ENCODE measurements at regions not wholly inside any gene's neighbourhood (a gene's known extent, or its start where the extent isn't known, plus 50 kb on each side); places are given as distances from the start of the nearest gene placed in this dataset.

DNA sequence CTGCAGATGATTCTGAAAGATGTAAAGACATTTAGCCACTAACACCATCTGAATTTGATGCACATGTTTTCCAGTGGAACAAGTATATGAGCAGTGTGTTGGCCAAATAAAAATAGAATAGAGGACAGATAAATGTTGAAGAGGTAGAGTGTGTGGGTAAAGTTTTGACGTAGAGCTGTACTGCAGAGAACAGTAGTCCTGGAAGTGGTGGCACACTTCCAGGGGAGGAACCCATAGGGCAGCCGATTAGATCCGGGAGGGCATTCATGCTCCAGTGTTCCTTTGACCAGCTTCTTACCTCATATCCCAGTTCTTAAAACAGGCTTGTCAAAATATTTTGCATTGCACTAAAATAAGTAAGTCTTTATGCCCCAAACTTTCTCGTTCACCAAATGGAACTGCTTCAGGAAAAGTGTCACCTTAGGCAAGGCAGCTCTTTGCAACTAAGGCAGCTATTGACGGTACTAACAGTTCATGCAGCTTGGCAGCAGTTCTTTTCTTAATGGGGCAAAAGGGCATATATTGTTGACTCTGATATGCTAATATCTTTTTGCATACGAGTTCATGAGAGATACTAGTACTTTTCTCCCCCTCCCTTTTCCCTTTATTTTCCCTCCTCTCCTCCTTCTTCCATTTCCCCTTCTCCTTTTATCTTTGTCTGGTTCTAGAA lies 429.3 kb upstream of the AZI2 start (continued):
- TF ChIP-seq, protein P1, sequence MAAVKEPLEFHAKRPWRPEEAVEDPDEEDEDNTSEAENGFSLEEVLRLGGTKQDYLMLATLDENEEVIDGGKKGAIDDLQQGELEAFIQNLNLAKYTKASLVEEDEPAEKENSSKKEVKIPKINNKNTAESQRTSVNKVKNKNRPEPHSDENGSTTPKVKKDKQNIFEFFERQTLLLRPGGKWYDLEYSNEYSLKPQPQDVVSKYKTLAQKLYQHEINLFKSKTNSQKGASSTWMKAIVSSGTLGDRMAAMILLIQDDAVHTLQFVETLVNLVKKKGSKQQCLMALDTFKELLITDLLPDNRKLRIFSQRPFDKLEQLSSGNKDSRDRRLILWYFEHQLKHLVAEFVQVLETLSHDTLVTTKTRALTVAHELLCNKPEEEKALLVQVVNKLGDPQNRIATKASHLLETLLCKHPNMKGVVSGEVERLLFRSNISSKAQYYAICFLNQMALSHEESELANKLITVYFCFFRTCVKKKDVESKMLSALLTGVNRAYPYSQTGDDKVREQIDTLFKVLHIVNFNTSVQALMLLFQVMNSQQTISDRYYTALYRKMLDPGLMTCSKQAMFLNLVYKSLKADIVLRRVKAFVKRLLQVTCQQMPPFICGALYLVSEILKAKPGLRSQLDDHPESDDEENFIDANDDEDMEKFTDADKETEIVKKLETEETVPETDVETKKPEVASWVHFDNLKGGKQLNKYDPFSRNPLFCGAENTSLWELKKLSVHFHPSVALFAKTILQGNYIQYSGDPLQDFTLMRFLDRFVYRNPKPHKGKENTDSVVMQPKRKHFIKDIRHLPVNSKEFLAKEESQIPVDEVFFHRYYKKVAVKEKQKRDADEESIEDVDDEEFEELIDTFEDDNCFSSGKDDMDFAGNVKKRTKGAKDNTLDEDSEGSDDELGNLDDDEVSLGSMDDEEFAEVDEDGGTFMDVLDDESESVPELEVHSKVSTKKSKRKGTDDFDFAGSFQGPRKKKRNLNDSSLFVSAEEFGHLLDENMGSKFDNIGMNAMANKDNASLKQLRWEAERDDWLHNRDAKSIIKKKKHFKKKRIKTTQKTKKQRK (IDR thresholded peaks at IDR 0.05; ENCODE audit: low read depth, low read length) = no peak
- no peak for TF ChIP-seq SREBF2 (IDR thresholded peaks at IDR 0.05; ENCODE audit: low read length)
- no peak for TF ChIP-seq EZH2 (IDR thresholded peaks at IDR 0.05; ENCODE audit: borderline replicate concordance, control insufficient read depth, low read depth, low read length)

DNA sequence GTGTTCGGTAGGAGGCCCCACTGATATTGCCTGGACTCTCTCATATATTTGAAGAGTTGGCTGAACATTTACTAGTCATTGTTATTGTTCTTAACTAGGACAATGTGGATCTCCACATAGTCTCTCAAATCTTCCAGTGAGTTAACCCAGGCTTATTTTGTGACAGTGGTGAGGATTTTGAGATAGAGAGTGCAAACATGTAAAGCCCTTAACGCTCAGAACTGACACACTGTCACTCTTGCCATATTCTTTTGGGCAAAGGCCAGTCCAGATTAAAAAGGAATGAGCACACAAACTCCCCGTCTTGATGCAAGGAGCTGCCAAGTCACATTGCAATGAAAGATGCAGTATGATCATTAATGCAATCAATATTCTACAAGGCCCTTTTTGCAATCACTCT lies 431.9 kb upstream of the AZI2 start:
- TF ChIP-seq, protein P2, sequence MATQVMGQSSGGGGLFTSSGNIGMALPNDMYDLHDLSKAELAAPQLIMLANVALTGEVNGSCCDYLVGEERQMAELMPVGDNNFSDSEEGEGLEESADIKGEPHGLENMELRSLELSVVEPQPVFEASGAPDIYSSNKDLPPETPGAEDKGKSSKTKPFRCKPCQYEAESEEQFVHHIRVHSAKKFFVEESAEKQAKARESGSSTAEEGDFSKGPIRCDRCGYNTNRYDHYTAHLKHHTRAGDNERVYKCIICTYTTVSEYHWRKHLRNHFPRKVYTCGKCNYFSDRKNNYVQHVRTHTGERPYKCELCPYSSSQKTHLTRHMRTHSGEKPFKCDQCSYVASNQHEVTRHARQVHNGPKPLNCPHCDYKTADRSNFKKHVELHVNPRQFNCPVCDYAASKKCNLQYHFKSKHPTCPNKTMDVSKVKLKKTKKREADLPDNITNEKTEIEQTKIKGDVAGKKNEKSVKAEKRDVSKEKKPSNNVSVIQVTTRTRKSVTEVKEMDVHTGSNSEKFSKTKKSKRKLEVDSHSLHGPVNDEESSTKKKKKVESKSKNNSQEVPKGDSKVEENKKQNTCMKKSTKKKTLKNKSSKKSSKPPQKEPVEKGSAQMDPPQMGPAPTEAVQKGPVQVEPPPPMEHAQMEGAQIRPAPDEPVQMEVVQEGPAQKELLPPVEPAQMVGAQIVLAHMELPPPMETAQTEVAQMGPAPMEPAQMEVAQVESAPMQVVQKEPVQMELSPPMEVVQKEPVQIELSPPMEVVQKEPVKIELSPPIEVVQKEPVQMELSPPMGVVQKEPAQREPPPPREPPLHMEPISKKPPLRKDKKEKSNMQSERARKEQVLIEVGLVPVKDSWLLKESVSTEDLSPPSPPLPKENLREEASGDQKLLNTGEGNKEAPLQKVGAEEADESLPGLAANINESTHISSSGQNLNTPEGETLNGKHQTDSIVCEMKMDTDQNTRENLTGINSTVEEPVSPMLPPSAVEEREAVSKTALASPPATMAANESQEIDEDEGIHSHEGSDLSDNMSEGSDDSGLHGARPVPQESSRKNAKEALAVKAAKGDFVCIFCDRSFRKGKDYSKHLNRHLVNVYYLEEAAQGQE (IDR thresholded peaks at IDR 0.05; ENCODE audit: low read depth, low read length) = no peak
- TF ChIP-seq ZBED1 (IDR thresholded peaks at IDR 0.05; ENCODE audit: borderline replicate concordance) = no peak
- no peak for TF ChIP-seq FOS (IDR thresholded peaks at IDR 0.05; ENCODE audit: borderline replicate concordance, extremely low read depth, insufficient read length)
- TF ChIP-seq, protein P3, sequence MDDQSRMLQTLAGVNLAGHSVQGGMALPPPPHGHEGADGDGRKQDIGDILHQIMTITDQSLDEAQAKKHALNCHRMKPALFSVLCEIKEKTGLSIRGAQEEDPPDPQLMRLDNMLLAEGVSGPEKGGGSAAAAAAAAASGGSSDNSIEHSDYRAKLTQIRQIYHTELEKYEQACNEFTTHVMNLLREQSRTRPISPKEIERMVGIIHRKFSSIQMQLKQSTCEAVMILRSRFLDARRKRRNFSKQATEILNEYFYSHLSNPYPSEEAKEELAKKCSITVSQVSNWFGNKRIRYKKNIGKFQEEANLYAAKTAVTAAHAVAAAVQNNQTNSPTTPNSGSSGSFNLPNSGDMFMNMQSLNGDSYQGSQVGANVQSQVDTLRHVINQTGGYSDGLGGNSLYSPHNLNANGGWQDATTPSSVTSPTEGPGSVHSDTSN (IDR thresholded peaks at IDR 0.05; ENCODE audit: insufficient replicate concordance, low read depth, low read length) = no peak
- TF ChIP-seq BHLHE40 (IDR thresholded peaks at IDR 0.05; ENCODE audit: borderline replicate concordance in 1 of 2, low read depth in 2 of 2, low read length in 1 of 2) = no peak
- no peak for TF ChIP-seq KLF5 (IDR thresholded peaks at IDR 0.05; ENCODE audit: partially characterized antibody)
- no peak for DNase-seq (ENCODE audit: low read depth, low spot score)
- H4K20me1 ChIP-seq (ENCODE audit: control insufficient read depth, insufficient read depth) = no peaks in the 10 kb centered on the region
- WGBS (ENCODE audit: insufficient coverage, insufficient replicate concordance, low lambda C conversion rate, missing lambda C conversion rate) = 32% methylated on average over 3 of the region's 3 CpGs
- no peaks in the 10 kb centered on the region for H3K79me2 ChIP-seq (ENCODE audit: control insufficient read depth, insufficient read depth, low read length)
- H3K9me3 ChIP-seq (replicated peaks; ENCODE audit: control insufficient read depth, insufficient read depth, low read length) = no peaks in the 10 kb centered on the region
- H3K4me3 ChIP-seq = no peak overlapping the region
- no peak for FAIRE-seq
- ChIA-PET SMC1A (ENCODE audit: uncharacterized antibody, unreplicated experiment) (interaction anchor here (1.0 kb wide), 1 partner anchor 817 kb away, joined by 3 read pairs; no protein-coding TSS in a partner anchor), CTCF (no interaction called here), POLR2A (no interaction called here), RAD21 (ENCODE audit: unreplicated experiment) (no interaction called here)
- H3K27ac ChIP-seq (ENCODE audit: control insufficient read depth, insufficient read depth) = no peak overlapping the region
- H3K27me3 ChIP-seq (replicated peaks in 1 of 2; ENCODE audit: control insufficient read depth in 2 of 2, insufficient read depth in 2 of 2, low read length in 1 of 2) = no peaks in the 10 kb centered on the region
- H3K9ac ChIP-seq (ENCODE audit: control insufficient read depth, insufficient read depth, low read length) = no peak overlapping the region
- H3K4me2 ChIP-seq (ENCODE audit: control insufficient read depth, insufficient read depth) = no peak overlapping the region
- no peaks in the 10 kb centered on the region for H3K36me3 ChIP-seq (ENCODE audit: control insufficient read depth in 2 of 2, insufficient read depth in 2 of 2, low read length in 1 of 2)
- no peak overlapping the region for H2AFZ ChIP-seq (ENCODE audit: control insufficient read depth, low read depth, low read length)
- no TSS peak for BruUV-seq (replicated peaks)
- in situ Hi-C loops (cut with MboI) = no loop called here
- H3K4me1 ChIP-seq (ENCODE audit: control insufficient read depth, insufficient read depth, low read length) = no peaks in the 10 kb centered on the region
- no peak for ATAC-seq
- intact Hi-C loops (cut with micrococcal nuclease; ENCODE audit: unreplicated experiment) = no loop called here

Data from GM12878 (cell line).